DMS53 (cell line): ENCODE measurements at regions not wholly inside any gene's neighbourhood (a gene's known extent, or its start where the extent isn't known, plus 50 kb on each side); places are given as distances from the start of the nearest gene placed in this dataset.

ENCODE experiments used
- DNase-seq: peaks from one replicate; lab custom pipeline; 2025; lab: John Stamatoyannopoulos, UW

GRCh38 chr13:24083141-24083540 is 77.4 kb upstream of the SPATA13 start:
- no peak for DNase-seq

DNA sequence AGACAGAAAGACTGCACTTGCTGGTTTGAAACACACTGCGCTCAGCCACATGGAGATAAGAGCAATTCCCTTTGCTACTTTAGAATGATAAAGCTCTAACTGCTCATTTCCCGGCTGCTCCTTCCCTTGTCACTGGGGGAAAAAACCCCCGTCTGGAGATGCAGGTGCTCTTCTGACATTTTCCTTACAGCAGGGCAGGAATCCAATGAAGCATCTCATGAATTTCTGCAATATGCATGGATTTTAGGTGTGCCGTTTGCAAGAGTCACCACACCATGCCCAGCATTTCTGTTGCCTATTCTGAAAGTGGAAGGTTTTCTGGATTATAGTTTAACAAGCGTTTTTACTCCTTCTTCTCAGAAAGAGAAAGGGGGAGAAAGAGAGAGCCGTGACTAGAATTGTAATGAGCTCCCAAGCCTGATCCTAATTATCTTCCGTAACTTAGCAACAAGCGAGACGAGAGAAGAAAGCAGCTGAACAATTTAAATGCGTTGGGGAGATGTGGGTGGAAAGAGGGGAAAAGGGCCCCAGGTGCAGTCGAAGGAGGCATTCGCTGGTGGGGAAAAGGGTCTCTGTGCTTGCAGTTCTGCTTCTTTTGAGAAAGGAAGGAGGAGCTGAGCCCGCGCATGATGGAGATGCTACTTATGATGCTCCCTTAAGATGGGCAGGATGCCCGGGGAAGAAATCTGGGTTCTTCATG is 76.6 kb upstream of the SPATA13 start:
- no peak for DNase-seq

GRCh38 chr13:24085662-24086061 is 74.9 kb upstream of the SPATA13 start:
- DNase-seq: peak; percentile 55

DNA sequence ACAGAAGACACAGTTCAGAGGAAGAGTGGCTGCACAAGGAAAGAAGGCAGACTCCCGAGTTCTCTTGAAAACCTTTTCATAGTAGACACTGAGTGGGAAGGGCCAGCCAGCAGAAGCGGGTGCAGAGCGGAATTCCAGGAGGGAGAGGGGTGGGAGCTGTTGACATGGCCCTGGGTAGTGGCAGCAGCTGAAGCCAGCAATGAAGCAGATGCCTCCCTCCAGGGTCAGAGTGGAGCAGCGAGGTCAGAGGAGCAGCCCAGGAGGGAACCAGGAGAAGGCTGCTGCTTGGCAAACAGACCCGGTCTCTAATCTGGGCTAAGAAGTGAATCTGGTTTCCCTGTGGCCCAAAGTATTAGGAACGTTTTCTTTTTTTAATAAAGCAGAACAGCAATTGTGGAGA is 73.9 kb upstream of the SPATA13 start:
- DNase-seq: no peak

DNA sequence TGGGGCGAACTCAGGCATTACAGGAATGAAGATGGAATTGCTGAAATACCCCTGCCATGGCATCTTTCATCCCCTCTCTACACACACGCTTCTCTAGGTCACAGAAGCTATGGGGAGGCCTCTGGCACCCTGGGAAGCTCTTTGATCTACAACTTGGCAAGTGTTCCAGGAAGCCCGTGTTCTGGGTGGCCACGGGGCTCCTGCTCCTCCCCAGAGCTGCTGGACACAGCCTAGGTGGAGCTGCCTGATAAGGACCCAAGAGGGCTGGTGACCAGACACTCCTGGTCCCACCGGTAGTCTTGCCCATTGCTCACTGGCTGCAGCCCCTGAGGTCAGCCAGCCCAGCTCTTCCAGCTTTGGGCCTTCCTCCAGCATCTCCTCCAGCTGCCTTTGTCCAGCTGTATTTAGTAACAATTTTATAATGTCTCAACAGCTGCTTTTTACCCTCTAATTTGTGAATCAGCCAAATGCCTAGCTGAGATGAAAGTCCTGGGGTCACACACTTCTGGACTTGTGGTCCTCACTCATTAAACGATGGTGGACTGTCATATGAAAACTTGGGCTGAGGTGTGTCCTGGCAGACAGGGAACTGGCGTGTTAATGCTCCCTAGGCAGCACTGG is 72.8 kb upstream of the SPATA13 start:
- peak; percentile 21 for DNase-seq

- DNase-seq: no peak
Observed at GRCh38 chr13:24090049-24090448, 70.5 kb upstream of the SPATA13 start.

GRCh38 chr13:24091080-24091479 is 69.4 kb upstream of the SPATA13 start:
- no peak for DNase-seq

DNA sequence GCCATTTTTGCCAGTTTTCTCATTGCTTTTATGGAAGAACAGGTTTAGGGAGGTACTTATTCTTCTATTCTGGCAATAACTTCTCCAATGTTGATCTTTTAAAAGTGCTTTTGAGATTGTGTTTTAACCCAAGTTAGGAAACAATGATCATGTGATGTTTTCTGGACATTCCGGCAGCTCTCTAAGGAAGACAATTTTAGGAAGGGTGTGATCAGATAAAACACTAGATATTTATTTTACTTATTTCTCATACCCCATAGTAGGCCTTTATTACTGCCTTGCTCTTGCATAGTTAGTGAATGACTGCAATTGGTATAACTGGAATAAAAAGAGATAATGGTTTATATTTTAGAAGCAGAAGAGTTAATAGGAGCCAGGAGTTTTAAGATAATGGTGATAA is 68.4 kb upstream of the SPATA13 start:
- no peak for DNase-seq

GRCh38 chr13:24093047-24093446 is 67.5 kb upstream of the SPATA13 start:
- DNase-seq: no peak

DNA sequence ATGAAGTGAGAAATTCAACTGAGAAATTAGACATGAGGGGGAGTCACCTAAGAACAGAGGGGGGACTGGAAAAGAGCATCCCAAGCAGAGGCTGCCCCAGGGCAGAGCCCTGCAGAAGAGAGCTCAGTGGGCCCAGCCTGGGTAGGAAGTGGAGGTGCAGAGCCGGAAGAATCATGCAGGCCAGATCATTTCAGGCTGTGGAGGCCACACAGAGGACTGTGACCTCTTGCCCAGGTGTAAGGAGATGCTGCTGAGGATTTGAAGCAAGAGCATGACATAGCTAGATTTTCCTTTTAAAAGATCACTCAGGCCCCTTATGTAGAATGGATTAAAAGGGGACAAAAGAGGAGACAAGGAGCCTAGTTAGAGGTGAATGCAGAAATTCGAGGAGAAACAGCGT is 63.9 kb upstream of the SPATA13 start:
- DNase-seq: no peak

- no peak for DNase-seq
Observed at GRCh38 chr13:24097064-24097463, 63.5 kb upstream of the SPATA13 start.

DNA sequence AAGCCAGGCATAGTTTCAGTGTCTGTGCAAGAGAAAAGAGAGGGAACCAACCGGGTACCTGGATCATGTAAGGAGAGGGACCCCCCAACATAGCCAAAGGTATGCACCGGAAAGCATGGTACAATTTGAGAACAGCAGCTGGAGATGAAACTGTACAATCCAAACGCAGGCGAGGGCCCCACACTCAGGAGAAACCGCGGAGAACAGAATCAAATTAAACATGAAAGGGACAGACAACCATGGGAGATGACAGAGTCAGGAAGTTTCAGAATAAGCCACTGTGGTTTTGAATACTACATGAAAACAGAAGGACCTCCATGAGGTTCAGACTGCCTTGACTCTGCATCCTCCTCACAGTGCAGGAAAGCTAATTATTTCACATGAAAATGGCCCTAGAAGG is 62.9 kb upstream of the SPATA13 start:
- DNase-seq: no peak

- DNase-seq: no peak
Observed at GRCh38 chr13:24099490-24099889, 61.0 kb upstream of the SPATA13 start.

- DNase-seq: no peak
Observed at GRCh38 chr13:24100188-24100587, 60.3 kb upstream of the SPATA13 start.

- DNase-seq: no peak
Observed at GRCh38 chr13:24103782-24104372, 56.6 kb upstream of the SPATA13 start.

GRCh38 chr13:24104723-24105122 is 55.8 kb upstream of the SPATA13 start:
- no peak for DNase-seq

DNA sequence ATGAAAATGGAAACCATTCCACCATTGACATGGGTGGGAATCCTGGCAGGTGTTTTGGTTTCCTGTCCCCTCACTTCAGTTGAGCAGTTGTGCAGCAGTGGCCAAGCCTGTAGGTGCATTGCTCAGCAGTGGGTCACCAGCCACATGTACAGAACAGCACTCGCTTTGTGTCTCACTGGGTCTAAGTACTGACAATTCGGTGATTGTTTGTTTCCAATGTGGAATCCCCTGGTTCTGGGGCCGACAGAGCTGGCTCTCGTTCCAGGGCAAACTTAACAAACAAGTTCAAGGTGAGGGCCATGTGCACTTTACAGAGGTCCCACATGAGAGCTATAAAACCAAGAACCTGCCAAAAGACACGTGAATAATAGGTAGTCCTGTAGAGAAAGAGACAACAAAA is 54.1 kb upstream of the SPATA13 start:
- no peak for DNase-seq

- no peak for DNase-seq
Observed at GRCh38 chr13:24107955-24108614, 52.4 kb upstream of the SPATA13 start.

GRCh38 chr13:24108615-24108965 is 51.9 kb upstream of the SPATA13 start:
- DNase-seq: no peak

DNA sequence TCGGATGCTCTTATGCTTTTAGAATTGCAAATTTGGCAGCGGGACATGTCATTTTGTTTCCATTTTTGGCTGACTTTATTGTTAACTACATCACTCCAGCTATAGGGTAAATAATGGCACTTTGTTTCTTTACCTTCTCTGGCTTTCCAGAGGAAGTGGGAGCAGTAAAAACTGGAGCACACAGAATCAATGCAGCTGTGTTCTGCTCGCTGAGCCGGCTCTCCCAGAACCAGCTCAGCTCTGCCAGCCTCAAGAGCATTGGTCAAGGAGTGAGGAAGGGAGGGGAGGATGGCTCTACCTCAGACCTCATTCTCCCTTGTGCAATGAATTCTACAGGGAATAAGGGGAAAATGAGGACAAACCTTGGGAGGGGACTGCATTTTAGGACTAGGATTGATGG is 50.5 kb upstream of the SPATA13 start:
- DNase-seq: no peak
